Activated CD4-positive, alpha-beta T cell treated with anti-CD3 and anti-CD28 coated beads, Interleukin-2, amount 50 U/mL, for 1 hour (primary cell): ENCODE measurements at regions not wholly inside any gene's neighbourhood (a gene's known extent, or its start where the extent isn't known, plus 50 kb on each side); places are given as distances from the start of the nearest gene placed in this dataset.
"Not testable (repeated sequence)": the region's sequence is repeated elsewhere in the genome, so short reads cannot be mapped to it uniquely, and the experiment has no call there.

ENCODE experiments used
- DNase-seq: peaks from one replicate; pipeline ENCODE4 v3.0.0-alpha.2; 2020

GRCh38 chr3:109806929-109807328, 469.6 kb upstream of the DPPA4 start:
- DNase-seq: peak; percentile 15

- no peak for DNase-seq
Observed at GRCh38 chr3:109809513-109809912, 472.2 kb upstream of the DPPA4 start.

GRCh38 chr3:109818081-109818480, 480.7 kb upstream of the DPPA4 start:
- no peak for DNase-seq

GRCh38 chr3:109819734-109820133, 482.4 kb upstream of the DPPA4 start:
- DNase-seq: no peak

GRCh38 chr3:109825971-109826810, 488.8 kb upstream of the DPPA4 start:
- DNase-seq: no peak

GRCh38 chr3:109831403-109831802, 494.1 kb upstream of the DPPA4 start:
- DNase-seq: no peak

GRCh38 chr3:109835958-109836357, 498.6 kb upstream of the DPPA4 start:
- no peak for DNase-seq

GRCh38 chr3:109851854-109852253, 514.5 kb upstream of the DPPA4 start:
- no peak for DNase-seq

GRCh38 chr3:109852283-109852682, 514.9 kb upstream of the DPPA4 start:
- DNase-seq: no peak

- no peak for DNase-seq
Observed at GRCh38 chr3:109853077-109853731, 515.9 kb upstream of the DPPA4 start.

GRCh38 chr3:109863701-109864100, 526.4 kb upstream of the DPPA4 start:
- DNase-seq: no peak

- no peak for DNase-seq
Observed at GRCh38 chr3:109864452-109864851, 527.1 kb upstream of the DPPA4 start.

- no peak for DNase-seq
Observed at GRCh38 chr3:109869586-109869985, 532.2 kb upstream of the DPPA4 start.

- DNase-seq: no peak
Observed at GRCh38 chr3:109874896-109875708, 537.8 kb upstream of the DPPA4 start.

GRCh38 chr3:109877616-109878015, 540.3 kb upstream of the DPPA4 start:
- not testable (repeated sequence) for DNase-seq

- no peak for DNase-seq
Observed at GRCh38 chr3:109882144-109882543, 544.8 kb upstream of the DPPA4 start.

GRCh38 chr3:109887293-109887692, 549.9 kb upstream of the DPPA4 start:
- no peak for DNase-seq

GRCh38 chr3:109888026-109888425, 550.7 kb upstream of the DPPA4 start:
- no peak for DNase-seq

- DNase-seq: no peak
Observed at GRCh38 chr3:109897734-109898133, 560.4 kb upstream of the DPPA4 start.

- no peak for DNase-seq
Observed at GRCh38 chr3:109899925-109900324, 562.6 kb upstream of the DPPA4 start.

- DNase-seq: no peak
Observed at GRCh38 chr3:109900783-109901182, 563.4 kb upstream of the DPPA4 start.

GRCh38 chr3:109902549-109902948, 565.2 kb upstream of the DPPA4 start:
- no peak for DNase-seq

GRCh38 chr3:109903100-109903499, 565.8 kb upstream of the DPPA4 start:
- DNase-seq: no peak

- no peak for DNase-seq
Observed at GRCh38 chr3:109910772-109911171, 573.4 kb upstream of the DPPA4 start.
